GM23338 (cell line): ENCODE measurements at regions not wholly inside any gene's neighbourhood (a gene's known extent, or its start where the extent isn't known, plus 50 kb on each side); places are given as distances from the start of the nearest gene placed in this dataset.
A peak's percentile ranks its signal among the peaks of the same experiment; 100 is the strongest.

Source experiments
- ATAC-seq: fragments of 200-7000 bp; cut with Tn5 transposase; 3 replicates; pipeline ENCODE4 v1.9.1; 2020
- DNase-seq: peaks from one replicate; pipeline ENCODE4 v3.0.0-alpha.2; 2015; ENCODE audit warnings: low spot score
- H2AFZ ChIP-seq: fragments of 200-600 bp; sonication (generic); 2 replicates; pipeline ENCODE4 v1.8.0; 2016; ENCODE audit warnings: antibody characterized with exemption, mild to moderate bottlenecking, moderate library complexity
- H3F3A ChIP-seq: fragments of 200-600 bp; sonication (generic); replicated peaks from 2 replicates; pipeline ENCODE4 v1.8.0; 2017; ENCODE audit warnings: antibody characterized with exemption, mixed run types, low read depth
- H3K27ac ChIP-seq: fragments of 200-600 bp; sonication (generic); 2 replicates; pipeline ENCODE4 v1.6.1; 2016; ENCODE audit warnings: low read depth
- H3K27me3 ChIP-seq: fragments of 200-600 bp; sonication (generic); 2 replicates; pipeline ENCODE4 v1.8.0; 2016; ENCODE audit warnings: mild to moderate bottlenecking, mixed run types, moderate library complexity; ENCODE audit not compliant: insufficient read depth
- H3K36me3 ChIP-seq: fragments of 200-600 bp; sonication (generic); 2 replicates; pipeline ENCODE4 v1.8.0; 2016; ENCODE audit warnings: mild to moderate bottlenecking; ENCODE audit not compliant: insufficient read depth
- H3K4me1 ChIP-seq: fragments of 200-600 bp; sonication (generic); 2 replicates; pipeline ENCODE4 v1.8.0; 2016; ENCODE audit warnings: mild to moderate bottlenecking, moderate library complexity; ENCODE audit not compliant: insufficient read depth
- H3K4me2 ChIP-seq: fragments of 200-600 bp; sonication (generic); 2 replicates; pipeline ENCODE4 v1.7.1; 2017; ENCODE audit warnings: mixed run types
- H3K4me3 ChIP-seq: fragments of 200-600 bp; sonication (generic); 2 replicates; pipeline ENCODE4 v1.6.1; 2016; ENCODE audit warnings: mixed run types
- H3K79me2 ChIP-seq: fragments of 200-600 bp; sonication (generic); replicated peaks from 2 replicates; pipeline ENCODE4 v1.8.0; 2017; ENCODE audit warnings: mild to moderate bottlenecking; ENCODE audit not compliant: insufficient read depth
- H3K9me2 ChIP-seq: fragments of 200-600 bp; sonication (generic); 2 replicates; pipeline ENCODE4 v1.8.0; 2017; ENCODE audit not compliant: insufficient read depth
- H4K20me1 ChIP-seq: fragments of 200-600 bp; sonication (generic); replicated peaks from 2 replicates; pipeline ENCODE4 v1.8.0; 2017; ENCODE audit warnings: mild to moderate bottlenecking; ENCODE audit not compliant: insufficient read depth
- H3K27ac Mint-ChIP-seq: 2 replicates; pipeline ENCODE4 v1.8.0; 2020; ENCODE audit warnings: inconsistent platforms, mild to moderate bottlenecking, moderate library complexity, mixed read lengths
- H3K27me3 Mint-ChIP-seq: 3 replicates; pipeline ENCODE4 v1.8.0; 2022; ENCODE audit warnings: low read depth, mild to moderate bottlenecking, moderate library complexity, mixed read lengths, inconsistent platforms; ENCODE audit not compliant: insufficient read depth, poor library complexity
- H3K36me3 Mint-ChIP-seq: 3 replicates; pipeline ENCODE4 v1.8.0; 2021; ENCODE audit warnings: low read depth, mild to moderate bottlenecking, inconsistent platforms, moderate library complexity, mixed read lengths
- H3K4me1 Mint-ChIP-seq: 3 replicates; pipeline ENCODE4 v1.8.0; 2020; ENCODE audit warnings: mild to moderate bottlenecking, inconsistent platforms, mixed read lengths
- H3K4me3 Mint-ChIP-seq: 3 replicates; pipeline ENCODE4 v1.8.0; 2021; ENCODE audit warnings: moderate library complexity, mild to moderate bottlenecking, inconsistent platforms, mixed read lengths
- H3K9me3 Mint-ChIP-seq: 3 replicates; pipeline ENCODE4 v1.8.0; 2020; ENCODE audit warnings: moderate library complexity, mild to moderate bottlenecking, inconsistent platforms, mixed read lengths
- CREB1 ChIP-seq: fragments of 250-450 bp; sonication (Bioruptor Pico); IDR thresholded peaks from 2 replicates; pipeline ENCODE4 v1.5.0; 2020; ENCODE audit warnings: low read depth, mild to moderate bottlenecking, moderate library complexity
- EZH2 ChIP-seq: fragments of 200-600 bp; sonication (generic); IDR thresholded peaks from one replicate; pipeline ENCODE4 v1.8.0; 2017; ENCODE audit warnings: antibody characterized with exemption, mild to moderate bottlenecking, low read depth; ENCODE audit not compliant: unreplicated experiment
- EZH2phosphoT487 ChIP-seq: fragments of 200-600 bp; sonication (generic); IDR thresholded peaks from one replicate; pipeline ENCODE4 v1.8.1; 2018; ENCODE audit warnings: antibody characterized with exemption; ENCODE audit not compliant: unreplicated experiment
- JUNB ChIP-seq: IDR thresholded peaks from one replicate; pipeline ENCODE4 v1.6.1; 2016; ENCODE audit warnings: antibody characterized with exemption; ENCODE audit not compliant: unreplicated experiment
- NANOG ChIP-seq: IDR thresholded peaks from 2 replicates; pipeline ENCODE4 v1.6.1; 2016; ENCODE audit warnings: antibody characterized with exemption, borderline replicate concordance
- STAT1 ChIP-seq: IDR thresholded peaks from one replicate; pipeline ENCODE4 v1.6.1; 2016; ENCODE audit warnings: antibody characterized with exemption; ENCODE audit not compliant: unreplicated experiment
- ZNF114 ChIP-seq: fragments of 250-450 bp; sonication (Bioruptor Pico); IDR thresholded peaks from 2 replicates; pipeline ENCODE4 v1.5.0; 2020; ENCODE audit warnings: mild to moderate bottlenecking, moderate library complexity
- ZNF331 ChIP-seq: fragments of 250-450 bp; sonication (Bioruptor Pico); IDR thresholded peaks from 2 replicates; pipeline ENCODE4 v1.5.0; 2020; ENCODE audit warnings: low read depth, mild to moderate bottlenecking, moderate library complexity
- TF ChIP-seq, protein P1 (sequence below): fragments of 250-450 bp; sonication (Bioruptor Pico); IDR thresholded peaks from 2 replicates; pipeline ENCODE4 v1.5.0; 2020; ENCODE audit warnings: mild to moderate bottlenecking, moderate library complexity
- TF ChIP-seq, protein P2 (sequence below): IDR thresholded peaks from one replicate; pipeline ENCODE4 v1.6.1; 2018; ENCODE audit warnings: antibody characterized with exemption; ENCODE audit not compliant: unreplicated experiment
- TF ChIP-seq, protein P3 (sequence below): IDR thresholded peaks from 2 replicates; pipeline ENCODE4 v1.6.1; 2016; ENCODE audit warnings: antibody characterized with exemption

DNA sequence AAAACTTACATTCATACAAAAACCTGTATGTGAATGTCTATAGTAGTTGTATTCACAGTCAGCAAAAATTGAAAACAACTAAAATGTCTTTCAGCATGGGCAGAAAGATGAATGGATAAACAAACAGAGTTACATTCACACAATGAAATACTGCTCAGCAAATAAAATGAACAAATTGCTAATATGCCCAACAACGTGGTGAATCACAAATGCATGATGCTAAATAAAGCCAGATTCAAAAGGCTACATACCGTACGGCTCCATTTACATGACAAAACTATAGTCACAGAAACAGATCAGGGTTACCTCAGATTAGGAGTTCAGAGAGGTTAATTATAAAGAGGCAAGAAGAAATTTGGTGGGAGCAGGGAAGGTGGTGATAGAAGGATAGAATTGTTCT, 100.7 kb upstream of the KCTD3 start:
- H3K4me2 ChIP-seq = no peak overlapping the region
- no peaks in the 10 kb centered on the region for H3K9me2 ChIP-seq
- H3K36me3 ChIP-seq = no peaks in the 10 kb centered on the region
- ATAC-seq = no peak; the same call in 2 of the 3 replicates
- 0 out of 2 replicates have a peak, but pooled peaks cover 4% of the 10 kb centered on the region for H3K4me1 ChIP-seq
- Mint-ChIP-seq H3K36me3 (no peaks in the 10 kb centered on the region), H3K4me1 (peaks cover 4% of the 10 kb centered on the region), H3K9me3 (no peaks in the 10 kb centered on the region), H3K27ac (no peak overlapping the region), H3K4me3 (no peak overlapping the region), H3K27me3 (no peaks in the 10 kb centered on the region)
- DNase-seq = peak; percentile 9
- no peak for TF ChIP-seq STAT1
- no peak for TF ChIP-seq EZH2
- no peak for TF ChIP-seq EZH2phosphoT487
- TF ChIP-seq NANOG = no peak
- TF ChIP-seq, protein P1, sequence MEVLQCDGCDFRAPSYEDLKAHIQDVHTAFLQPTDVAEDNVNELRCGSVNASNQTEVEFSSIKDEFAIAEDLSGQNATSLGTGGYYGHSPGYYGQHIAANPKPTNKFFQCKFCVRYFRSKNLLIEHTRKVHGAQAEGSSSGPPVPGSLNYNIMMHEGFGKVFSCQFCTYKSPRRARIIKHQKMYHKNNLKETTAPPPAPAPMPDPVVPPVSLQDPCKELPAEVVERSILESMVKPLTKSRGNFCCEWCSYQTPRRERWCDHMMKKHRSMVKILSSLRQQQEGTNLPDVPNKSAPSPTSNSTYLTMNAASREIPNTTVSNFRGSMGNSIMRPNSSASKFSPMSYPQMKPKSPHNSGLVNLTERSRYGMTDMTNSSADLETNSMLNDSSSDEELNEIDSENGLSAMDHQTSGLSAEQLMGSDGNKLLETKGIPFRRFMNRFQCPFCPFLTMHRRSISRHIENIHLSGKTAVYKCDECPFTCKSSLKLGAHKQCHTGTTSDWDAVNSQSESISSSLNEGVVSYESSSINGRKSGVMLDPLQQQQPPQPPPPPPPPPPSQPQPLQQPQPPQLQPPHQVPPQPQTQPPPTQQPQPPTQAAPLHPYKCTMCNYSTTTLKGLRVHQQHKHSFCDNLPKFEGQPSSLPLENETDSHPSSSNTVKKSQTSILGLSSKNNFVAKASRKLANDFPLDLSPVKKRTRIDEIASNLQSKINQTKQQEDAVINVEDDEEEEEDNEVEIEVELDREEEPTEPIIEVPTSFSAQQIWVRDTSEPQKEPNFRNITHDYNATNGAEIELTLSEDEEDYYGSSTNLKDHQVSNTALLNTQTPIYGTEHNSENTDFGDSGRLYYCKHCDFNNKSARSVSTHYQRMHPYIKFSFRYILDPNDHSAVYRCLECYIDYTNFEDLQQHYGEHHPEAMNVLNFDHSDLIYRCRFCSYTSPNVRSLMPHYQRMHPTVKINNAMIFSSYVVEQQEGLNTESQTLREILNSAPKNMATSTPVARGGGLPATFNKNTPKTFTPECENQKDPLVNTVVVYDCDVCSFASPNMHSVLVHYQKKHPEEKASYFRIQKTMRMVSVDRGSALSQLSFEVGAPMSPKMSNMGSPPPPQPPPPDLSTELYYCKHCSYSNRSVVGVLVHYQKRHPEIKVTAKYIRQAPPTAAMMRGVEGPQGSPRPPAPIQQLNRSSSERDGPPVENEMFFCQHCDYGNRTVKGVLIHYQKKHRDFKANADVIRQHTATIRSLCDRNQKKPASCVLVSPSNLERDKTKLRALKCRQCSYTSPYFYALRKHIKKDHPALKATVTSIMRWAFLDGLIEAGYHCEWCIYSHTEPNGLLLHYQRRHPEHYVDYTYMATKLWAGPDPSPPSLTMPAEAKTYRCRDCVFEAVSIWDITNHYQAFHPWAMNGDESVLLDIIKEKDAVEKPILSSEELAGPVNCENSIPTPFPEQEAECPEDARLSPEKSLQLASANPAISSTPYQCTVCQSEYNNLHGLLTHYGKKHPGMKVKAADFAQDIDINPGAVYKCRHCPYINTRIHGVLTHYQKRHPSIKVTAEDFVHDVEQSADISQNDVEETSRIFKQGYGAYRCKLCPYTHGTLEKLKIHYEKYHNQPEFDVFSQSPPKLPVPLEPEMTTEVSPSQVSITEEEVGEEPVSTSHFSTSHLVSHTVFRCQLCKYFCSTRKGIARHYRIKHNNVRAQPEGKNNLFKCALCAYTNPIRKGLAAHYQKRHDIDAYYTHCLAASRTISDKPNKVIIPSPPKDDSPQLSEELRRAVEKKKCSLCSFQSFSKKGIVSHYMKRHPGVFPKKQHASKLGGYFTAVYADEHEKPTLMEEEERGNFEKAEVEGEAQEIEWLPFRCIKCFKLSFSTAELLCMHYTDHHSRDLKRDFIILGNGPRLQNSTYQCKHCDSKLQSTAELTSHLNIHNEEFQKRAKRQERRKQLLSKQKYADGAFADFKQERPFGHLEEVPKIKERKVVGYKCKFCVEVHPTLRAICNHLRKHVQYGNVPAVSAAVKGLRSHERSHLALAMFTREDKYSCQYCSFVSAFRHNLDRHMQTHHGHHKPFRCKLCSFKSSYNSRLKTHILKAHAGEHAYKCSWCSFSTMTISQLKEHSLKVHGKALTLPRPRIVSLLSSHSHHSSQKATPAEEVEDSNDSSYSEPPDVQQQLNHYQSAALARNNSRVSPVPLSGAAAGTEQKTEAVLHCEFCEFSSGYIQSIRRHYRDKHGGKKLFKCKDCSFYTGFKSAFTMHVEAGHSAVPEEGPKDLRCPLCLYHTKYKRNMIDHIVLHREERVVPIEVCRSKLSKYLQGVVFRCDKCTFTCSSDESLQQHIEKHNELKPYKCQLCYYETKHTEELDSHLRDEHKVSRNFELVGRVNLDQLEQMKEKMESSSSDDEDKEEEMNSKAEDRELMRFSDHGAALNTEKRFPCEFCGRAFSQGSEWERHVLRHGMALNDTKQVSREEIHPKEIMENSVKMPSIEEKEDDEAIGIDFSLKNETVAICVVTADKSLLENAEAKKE (CRISPR knock-in tag) = no peak
- no peak for TF ChIP-seq ZNF114
- TF ChIP-seq ZNF331 = no peak
- TF ChIP-seq, protein P2, sequence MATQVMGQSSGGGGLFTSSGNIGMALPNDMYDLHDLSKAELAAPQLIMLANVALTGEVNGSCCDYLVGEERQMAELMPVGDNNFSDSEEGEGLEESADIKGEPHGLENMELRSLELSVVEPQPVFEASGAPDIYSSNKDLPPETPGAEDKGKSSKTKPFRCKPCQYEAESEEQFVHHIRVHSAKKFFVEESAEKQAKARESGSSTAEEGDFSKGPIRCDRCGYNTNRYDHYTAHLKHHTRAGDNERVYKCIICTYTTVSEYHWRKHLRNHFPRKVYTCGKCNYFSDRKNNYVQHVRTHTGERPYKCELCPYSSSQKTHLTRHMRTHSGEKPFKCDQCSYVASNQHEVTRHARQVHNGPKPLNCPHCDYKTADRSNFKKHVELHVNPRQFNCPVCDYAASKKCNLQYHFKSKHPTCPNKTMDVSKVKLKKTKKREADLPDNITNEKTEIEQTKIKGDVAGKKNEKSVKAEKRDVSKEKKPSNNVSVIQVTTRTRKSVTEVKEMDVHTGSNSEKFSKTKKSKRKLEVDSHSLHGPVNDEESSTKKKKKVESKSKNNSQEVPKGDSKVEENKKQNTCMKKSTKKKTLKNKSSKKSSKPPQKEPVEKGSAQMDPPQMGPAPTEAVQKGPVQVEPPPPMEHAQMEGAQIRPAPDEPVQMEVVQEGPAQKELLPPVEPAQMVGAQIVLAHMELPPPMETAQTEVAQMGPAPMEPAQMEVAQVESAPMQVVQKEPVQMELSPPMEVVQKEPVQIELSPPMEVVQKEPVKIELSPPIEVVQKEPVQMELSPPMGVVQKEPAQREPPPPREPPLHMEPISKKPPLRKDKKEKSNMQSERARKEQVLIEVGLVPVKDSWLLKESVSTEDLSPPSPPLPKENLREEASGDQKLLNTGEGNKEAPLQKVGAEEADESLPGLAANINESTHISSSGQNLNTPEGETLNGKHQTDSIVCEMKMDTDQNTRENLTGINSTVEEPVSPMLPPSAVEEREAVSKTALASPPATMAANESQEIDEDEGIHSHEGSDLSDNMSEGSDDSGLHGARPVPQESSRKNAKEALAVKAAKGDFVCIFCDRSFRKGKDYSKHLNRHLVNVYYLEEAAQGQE = no peak
- TF ChIP-seq, protein P3, sequence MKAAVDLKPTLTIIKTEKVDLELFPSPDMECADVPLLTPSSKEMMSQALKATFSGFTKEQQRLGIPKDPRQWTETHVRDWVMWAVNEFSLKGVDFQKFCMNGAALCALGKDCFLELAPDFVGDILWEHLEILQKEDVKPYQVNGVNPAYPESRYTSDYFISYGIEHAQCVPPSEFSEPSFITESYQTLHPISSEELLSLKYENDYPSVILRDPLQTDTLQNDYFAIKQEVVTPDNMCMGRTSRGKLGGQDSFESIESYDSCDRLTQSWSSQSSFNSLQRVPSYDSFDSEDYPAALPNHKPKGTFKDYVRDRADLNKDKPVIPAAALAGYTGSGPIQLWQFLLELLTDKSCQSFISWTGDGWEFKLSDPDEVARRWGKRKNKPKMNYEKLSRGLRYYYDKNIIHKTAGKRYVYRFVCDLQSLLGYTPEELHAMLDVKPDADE = no peak
- TF ChIP-seq JUNB = no peak
- TF ChIP-seq CREB1 (CRISPR knock-in tag) = no peak
- H4K20me1 ChIP-seq = no peaks in the 10 kb centered on the region
- no peak overlapping the region for H3K4me3 ChIP-seq
- no peaks in the 10 kb centered on the region for H3K79me2 ChIP-seq
- no peak overlapping the region for H2AFZ ChIP-seq
- H3F3A ChIP-seq = no peaks in the 10 kb centered on the region
- H3K27ac ChIP-seq = no peak overlapping the region
- no peaks in the 10 kb centered on the region for H3K27me3 ChIP-seq
